HG03469 (cell line): ENCODE measurements at regions not wholly inside any gene's neighbourhood (a gene's known extent, or its start where the extent isn't known, plus 50 kb on each side); places are given as distances from the start of the nearest gene placed in this dataset.

Experiments
- ATAC-seq: cut with Tn5 transposase; IDR thresholded peaks from one replicate; pipeline ENCODE4 v1.9.1; 2021; ENCODE audit warnings: mild to moderate bottlenecking, moderate library complexity, moderate number of reproducible peaks; ENCODE audit not compliant: unreplicated experiment

DNA sequence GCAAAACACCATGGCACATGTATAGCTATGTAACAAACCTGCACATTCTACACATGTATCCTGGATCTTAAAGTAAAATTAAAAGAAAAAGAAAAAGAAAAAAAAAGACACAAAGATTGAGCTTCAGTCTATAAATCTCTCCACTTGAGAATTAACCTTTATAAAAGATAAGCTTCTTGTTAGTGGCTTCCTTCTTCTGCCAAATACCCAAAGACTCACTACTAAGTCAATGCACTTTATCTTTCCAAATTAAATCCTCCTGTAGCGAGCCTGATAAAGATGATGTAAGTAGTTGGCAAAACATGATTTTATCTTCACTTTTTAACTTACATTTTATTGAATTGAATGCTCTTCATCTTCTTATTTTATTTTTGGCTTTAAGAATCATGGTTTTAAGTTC lies 349.9 kb downstream of the TRIB2 start:
- ATAC-seq: no peak

DNA sequence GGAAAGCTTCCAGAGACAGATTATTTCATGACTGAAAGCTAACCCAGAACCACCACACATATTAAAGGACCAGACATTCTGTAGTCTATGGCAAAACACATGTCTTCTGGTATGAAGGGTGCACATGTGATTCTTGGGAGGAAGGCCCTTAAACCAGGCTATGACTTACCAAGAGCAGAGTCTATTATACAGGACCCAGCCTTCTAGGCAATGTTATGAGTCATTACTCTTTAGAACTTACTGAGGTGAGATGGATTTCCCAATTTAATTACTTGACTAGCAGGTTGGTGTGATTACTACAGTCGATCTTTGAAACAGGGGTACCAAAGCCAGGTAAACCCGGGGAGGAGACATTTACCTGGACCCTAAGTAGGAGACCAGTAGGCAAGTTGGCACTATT lies 350.8 kb downstream of the TRIB2 start:
- ATAC-seq: no peak

DNA sequence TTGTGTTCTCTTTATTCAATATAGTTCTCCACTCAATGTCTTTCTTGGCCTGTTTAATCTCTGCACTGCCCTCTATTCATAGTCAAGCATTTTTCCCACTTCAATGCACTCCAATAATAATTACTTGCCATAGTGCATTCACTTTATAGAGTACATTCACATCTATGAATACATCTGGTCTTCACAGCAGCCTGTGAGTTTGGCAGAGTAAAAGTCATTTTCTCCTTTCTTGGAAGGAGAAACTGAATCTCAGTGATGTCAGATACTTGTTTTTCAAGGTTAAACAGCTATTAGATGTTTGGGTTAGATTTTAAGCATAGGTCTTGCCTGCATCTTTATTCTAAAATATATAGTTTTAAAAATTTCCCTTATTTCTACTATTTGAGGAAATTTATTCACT lies 373.2 kb downstream of the TRIB2 start:
- ATAC-seq: no peak

GRCh38 chr2:13091455-13091854 lies 374.7 kb downstream of the TRIB2 start:
- no peak for ATAC-seq

- no peak for ATAC-seq
These were observed 375.2 kb downstream of the TRIB2 start for GRCh38 chr2:13091861-13092378.

- ATAC-seq: no peak
These were observed 376.8 kb downstream of the TRIB2 start for GRCh38 chr2:13093416-13093991.

DNA sequence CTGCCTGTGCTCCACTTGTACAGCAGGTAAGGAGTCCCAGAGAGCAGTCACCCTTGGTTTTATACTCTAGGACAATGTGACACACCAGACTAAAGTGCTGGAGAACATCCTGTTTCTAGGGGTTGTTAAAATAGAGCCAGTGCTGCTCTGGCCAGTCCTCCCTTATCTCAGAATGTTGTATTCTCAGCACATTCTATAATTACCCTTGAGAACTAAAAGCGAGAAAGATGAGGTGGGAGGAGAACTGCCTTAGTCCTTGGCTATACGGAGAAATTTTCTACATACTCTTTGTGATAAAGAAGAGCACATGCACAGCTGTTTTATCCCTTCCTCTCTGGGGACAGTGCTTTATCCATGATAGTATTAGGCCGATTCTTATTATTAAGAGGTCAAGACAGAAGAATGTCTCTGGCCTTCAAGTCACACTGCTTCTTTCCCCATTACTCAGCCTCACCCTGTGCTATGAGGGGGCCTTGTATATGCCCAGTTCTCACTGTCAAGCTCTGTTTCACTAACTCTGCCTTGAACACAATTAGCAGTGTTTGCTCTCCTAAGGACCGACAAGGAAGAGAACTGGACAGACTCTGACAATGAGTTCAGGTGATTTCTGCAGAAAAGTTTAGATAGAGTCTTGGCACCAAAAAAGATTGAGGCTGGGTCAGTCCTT lies 385.8 kb downstream of the TRIB2 start:
- no peak for ATAC-seq

- no peak for ATAC-seq
These were observed 386.4 kb downstream of the TRIB2 start for GRCh38 chr2:13103151-13103550.

- no peak for ATAC-seq
These were observed 387.2 kb downstream of the TRIB2 start for GRCh38 chr2:13103778-13104493.

DNA sequence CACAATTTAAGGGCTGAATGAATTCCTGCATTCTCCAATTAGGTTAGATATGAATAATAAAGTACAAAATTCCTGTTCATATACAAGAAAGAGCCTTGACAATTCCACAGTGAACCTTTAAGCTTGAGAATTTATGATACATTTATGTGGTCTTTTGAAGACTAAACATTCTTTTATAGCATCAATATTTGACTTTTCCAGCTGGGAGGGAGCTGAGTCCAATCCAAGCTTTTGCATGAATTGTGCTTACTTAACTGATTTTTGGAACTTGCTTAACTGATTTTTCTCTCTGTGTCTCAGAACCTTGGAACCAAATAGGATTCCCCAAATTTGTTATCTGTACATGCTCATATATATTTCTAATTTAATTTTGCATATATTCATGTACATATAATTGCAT lies 388.0 kb downstream of the TRIB2 start:
- no peak for ATAC-seq

GRCh38 chr2:13106302-13106701 lies 389.6 kb downstream of the TRIB2 start:
- ATAC-seq: peak; percentile 76

DNA sequence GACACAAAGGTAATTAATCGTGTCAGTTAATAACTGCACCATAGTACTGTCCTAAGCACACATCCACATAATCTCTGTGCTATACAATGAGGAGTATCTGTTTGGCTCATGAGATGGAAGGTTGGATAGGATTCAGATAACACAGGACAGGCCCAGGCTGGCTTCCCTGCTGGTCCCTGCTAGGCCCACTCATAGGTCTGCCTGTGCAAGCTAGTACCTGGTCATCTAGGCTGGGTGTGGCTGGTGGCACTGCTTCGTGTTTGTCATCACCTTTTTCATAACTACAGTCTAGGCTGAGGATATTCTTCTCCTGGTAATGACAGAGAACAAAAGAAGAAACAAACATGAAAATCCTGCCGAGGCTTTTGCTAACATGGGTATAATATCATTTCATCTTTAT lies 392.8 kb downstream of the TRIB2 start:
- ATAC-seq: no peak

DNA sequence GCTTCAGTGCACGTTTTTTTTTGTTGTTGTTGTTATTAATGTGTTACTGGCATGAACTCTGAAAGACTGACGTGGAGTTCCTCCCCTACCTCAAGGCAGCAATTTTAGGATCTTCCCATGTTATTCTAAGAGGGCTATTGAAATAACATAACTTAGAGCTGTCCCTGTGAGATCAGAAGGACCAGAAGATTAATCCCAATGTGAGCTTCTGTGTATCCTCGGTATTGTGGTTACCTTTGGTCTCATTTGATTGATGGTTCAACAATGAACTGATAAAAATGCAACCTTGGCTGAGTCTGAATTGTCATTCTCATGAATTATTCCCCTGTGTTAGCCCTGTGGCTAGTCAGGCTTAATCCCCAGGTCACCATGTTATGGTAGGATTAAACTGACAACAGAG lies 394.1 kb downstream of the TRIB2 start:
- no peak for ATAC-seq

- ATAC-seq: no peak
These were observed 396.3 kb downstream of the TRIB2 start for GRCh38 chr2:13113002-13113401.

GRCh38 chr2:13114391-13114790 lies 397.7 kb downstream of the TRIB2 start:
- ATAC-seq: no peak

GRCh38 chr2:13115643-13116042 lies 398.9 kb downstream of the TRIB2 start:
- ATAC-seq: no peak

DNA sequence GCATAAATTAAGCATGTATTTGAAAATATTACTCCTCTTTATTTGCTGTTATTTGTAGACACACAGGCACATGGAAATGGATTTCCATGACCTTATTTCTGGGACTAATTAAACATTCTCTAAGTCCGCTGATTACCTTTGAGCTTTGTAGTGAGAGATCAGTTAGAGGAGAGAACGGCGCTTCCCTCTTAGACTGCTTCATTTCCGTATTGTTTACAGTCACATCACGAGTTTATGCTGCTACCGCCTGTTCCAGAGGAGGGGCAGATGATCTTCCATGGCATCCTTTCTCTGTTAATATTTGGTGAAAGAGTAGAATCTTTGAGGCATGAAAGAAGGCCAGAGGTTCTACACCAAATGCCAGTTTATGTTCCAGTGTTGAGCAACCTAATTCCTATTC lies 404.4 kb downstream of the TRIB2 start:
- no peak for ATAC-seq

GRCh38 chr2:13128139-13128538 lies 411.4 kb downstream of the TRIB2 start:
- no peak for ATAC-seq

DNA sequence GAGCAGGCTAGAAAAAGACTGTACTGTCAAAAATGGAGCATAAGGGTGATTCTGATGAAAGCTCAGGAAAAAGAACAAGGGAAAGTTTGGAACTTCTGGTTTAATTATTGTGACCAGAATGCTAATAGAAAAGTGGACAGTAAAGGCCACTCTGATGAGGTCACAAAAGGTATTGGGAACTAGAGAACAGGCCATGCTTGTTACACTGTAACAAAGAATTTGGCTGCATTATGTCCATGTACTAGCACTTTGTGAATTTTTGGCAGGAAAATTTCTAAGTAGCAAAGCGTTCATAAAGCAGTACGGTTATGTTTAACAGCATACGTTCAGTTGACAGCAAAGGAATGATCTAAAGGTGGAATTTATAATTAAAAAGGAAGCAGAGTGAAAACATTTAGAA lies 418.6 kb downstream of the TRIB2 start:
- ATAC-seq: no peak

GRCh38 chr2:13135856-13136255 lies 419.1 kb downstream of the TRIB2 start:
- ATAC-seq: no peak

GRCh38 chr2:13137679-13138078 lies 420.9 kb downstream of the TRIB2 start:
- no peak for ATAC-seq

DNA sequence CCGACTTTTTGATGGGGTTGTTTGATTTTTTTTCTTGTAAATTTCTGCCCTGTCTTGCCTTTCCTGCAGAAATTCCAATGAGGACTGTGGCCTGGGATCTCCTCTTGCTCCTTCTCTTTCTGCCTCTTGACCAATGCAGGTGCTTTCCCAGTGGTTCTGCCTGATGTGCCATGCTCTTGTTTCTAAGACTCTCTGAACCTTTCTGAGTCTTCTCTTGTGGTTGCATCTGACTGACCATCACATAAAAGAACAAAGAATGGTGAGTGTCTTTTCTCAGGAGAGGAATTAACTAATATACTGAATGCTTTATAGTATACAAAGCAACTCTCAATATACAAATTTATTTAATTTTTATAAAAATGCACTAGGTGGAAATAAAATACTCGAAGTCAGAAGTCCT lies 424.6 kb downstream of the TRIB2 start:
- no peak for ATAC-seq
